WERI-Rb-1 (cell line): ENCODE measurements at regions not wholly inside any gene's neighbourhood (a gene's known extent, or its start where the extent isn't known, plus 50 kb on each side); places are given as distances from the start of the nearest gene placed in this dataset.
"Not testable (repeated sequence)": the region's sequence is repeated elsewhere in the genome, so short reads cannot be mapped to it uniquely, and the experiment has no call there.

ENCODE experiments used
- DNase-seq: peaks from one replicate; pipeline ENCODE4 v3.0.0-alpha.2; 2020
- H3K27ac ChIP-seq: fragments of 250-450 bp; sonication (Bioruptor Pico); 2 replicates; pipeline ENCODE4 v1.5.1; 2020; ENCODE audit warnings: mild to moderate bottlenecking, moderate library complexity
- H3K27me3 ChIP-seq: fragments of 250-450 bp; sonication (Bioruptor Pico); 2 replicates; pipeline ENCODE4 v1.5.1; 2021; ENCODE audit warnings: mild to moderate bottlenecking, low read depth, moderate library complexity; ENCODE audit not compliant: insufficient read depth, severe bottlenecking
- H3K36me3 ChIP-seq: fragments of 250-450 bp; sonication (Bioruptor Pico); 2 replicates; pipeline ENCODE4 v1.5.1; 2020; ENCODE audit warnings: mild to moderate bottlenecking, moderate library complexity
- H3K4me3 ChIP-seq: 2 replicates; pipeline ENCODE4 v1.5.1; 2011; ENCODE audit warnings: low read depth, mild to moderate bottlenecking, control low read depth, low read length
- H3K9me3 ChIP-seq: fragments of 250-450 bp; sonication (Bioruptor Pico); 2 replicates; pipeline ENCODE4 v1.5.1; 2021; ENCODE audit warnings: mild to moderate bottlenecking, moderate library complexity; ENCODE audit not compliant: severe bottlenecking
- TF ChIP-seq, protein P1 (sequence below): IDR thresholded peaks from 2 replicates; pipeline ENCODE4 v1.5.1; 2011; ENCODE audit warnings: low read depth, mild to moderate bottlenecking, control low read depth, inconsistent platforms, low read length

DNA sequence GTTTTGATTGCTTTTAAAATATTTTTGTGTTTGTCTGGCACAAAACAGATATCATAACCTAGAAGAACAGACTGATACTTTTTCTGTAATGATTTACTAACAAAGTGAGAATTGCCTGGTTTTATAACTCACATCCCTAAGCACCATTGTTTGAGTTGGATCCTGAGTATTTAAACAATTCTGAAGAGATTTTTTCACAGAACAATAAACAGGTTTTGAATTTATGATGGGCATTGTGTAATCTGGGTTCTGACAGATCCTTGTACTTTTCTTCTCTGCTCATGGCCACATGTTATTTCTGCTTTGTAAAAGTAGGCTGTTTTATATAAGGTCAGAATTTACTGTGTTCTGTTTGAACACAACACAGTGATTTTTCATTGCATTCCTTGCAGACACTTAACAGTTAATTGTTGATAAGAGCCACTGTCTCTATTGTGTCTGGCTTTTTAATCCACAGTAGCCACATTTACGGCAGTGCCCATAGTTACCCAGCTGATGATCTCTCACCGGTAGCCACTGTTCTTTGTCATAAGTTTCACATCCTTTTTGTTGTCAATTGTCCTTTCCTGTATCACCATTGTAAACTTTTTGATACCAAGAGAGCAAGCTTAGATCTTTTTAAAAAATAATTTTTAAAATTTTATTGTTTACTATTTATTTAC, 1548.1 kb downstream of the KHDRBS2 start:
- H3K36me3 ChIP-seq, H3K9me3 ChIP-seq, DNase-seq, H3K27me3 ChIP-seq, H3K27ac ChIP-seq, H3K4me3 ChIP-seq: not testable (repeated sequence)

DNA sequence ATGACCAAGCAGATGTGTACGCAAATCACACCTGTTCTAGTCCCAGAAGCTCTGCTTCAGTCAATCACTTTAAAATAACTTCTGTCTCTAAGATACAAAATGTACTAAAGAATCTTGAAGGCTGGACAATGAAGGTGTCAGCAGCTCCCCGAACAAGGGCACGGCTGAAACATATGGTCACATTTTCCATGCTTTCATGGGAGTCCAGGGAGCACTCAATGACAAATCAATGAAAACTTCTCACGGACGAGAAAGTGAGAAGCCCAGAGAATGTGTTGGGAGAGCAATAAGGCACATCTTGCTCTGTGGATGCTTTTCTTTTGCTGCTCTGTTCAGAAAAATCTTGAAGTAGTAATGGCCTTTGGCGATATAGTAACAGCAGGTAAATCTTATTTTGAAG, 1548.7 kb downstream of the KHDRBS2 start:
- H3K9me3 ChIP-seq, H3K27me3 ChIP-seq, H3K4me3 ChIP-seq, H3K36me3 ChIP-seq, H3K27ac ChIP-seq, DNase-seq: not testable (repeated sequence)

DNA sequence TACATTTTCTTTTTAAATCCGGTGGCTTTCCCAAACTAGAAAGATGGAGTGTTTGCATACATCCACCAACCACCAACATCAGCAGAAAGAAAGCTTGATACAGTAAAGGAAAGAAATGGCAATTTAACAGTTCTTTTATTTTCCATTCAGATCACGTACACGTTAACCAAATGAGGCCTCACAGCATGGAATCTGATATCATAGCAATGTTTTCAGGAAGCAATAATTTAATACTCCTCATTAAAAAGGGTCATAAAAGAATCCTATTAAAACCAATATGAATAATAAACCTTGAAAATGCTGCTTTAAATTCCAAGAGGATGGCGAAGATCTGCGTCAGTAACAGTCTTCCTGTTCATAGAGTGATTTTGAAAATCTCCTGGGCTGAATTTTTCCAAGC, 1562.1 kb downstream of the KHDRBS2 start:
- H3K9me3 ChIP-seq, DNase-seq, H3K36me3 ChIP-seq, H3K4me3 ChIP-seq, H3K27me3 ChIP-seq, H3K27ac ChIP-seq: not testable (repeated sequence)

DNA sequence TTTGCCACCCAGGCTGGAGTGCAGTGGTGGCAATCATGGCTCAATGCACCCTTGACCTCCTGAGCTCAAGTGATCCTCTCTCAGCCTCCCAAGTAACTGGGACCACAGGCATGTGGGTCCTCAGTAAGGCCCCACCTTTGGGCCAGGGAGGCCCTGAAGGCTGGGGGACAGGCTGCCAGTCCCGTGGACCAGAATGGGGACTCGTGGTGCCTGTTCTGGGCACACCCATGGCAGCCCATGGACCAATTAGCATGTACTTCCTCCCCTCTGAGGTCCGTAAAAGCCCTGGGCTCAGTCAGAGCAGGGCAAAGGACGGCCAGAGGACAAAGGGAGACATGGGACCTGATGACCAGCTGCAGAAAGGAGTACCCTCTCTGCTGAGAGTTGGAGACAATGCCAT, 1590.8 kb downstream of the KHDRBS2 start:
- TF ChIP-seq, protein P1, sequence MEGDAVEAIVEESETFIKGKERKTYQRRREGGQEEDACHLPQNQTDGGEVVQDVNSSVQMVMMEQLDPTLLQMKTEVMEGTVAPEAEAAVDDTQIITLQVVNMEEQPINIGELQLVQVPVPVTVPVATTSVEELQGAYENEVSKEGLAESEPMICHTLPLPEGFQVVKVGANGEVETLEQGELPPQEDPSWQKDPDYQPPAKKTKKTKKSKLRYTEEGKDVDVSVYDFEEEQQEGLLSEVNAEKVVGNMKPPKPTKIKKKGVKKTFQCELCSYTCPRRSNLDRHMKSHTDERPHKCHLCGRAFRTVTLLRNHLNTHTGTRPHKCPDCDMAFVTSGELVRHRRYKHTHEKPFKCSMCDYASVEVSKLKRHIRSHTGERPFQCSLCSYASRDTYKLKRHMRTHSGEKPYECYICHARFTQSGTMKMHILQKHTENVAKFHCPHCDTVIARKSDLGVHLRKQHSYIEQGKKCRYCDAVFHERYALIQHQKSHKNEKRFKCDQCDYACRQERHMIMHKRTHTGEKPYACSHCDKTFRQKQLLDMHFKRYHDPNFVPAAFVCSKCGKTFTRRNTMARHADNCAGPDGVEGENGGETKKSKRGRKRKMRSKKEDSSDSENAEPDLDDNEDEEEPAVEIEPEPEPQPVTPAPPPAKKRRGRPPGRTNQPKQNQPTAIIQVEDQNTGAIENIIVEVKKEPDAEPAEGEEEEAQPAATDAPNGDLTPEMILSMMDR: no peak
- H3K9me3 ChIP-seq: no peaks in the 10 kb centered on the region
- H3K4me3 ChIP-seq: no peak overlapping the region
- peaks cover 11% of the 10 kb centered on the region for H3K27me3 ChIP-seq
- no peaks in the 10 kb centered on the region for H3K36me3 ChIP-seq
- H3K27ac ChIP-seq: no peak overlapping the region
- DNase-seq: no peak

DNA sequence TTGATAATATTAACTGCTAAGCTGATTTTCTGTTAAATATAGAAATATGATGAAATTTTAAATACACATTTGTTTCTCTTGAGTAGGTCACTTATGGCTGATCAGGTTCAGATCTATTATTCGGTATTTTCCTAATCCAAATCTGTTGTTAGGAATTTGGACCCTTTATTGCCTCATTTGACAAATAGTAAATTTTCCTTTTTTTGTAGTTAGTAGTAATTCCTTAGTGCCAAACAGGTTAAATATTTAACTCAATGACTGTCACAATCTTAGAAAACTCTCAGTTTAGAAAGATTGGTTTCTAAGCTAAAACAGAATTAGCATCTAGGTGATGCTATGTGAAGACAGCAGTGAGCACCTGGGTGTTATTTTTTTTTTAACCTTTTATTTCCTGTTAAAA, 1598.9 kb downstream of the KHDRBS2 start:
- Histone ChIP-seq H3K9me3 (no peaks in the 10 kb centered on the region), H3K27ac (no peak overlapping the region), H3K4me3 (no peak overlapping the region), H3K36me3 (no peaks in the 10 kb centered on the region), H3K27me3 (peaks cover 9% of the 10 kb centered on the region)
- DNase-seq: no peak
- TF ChIP-seq, protein P1: no peak

DNA sequence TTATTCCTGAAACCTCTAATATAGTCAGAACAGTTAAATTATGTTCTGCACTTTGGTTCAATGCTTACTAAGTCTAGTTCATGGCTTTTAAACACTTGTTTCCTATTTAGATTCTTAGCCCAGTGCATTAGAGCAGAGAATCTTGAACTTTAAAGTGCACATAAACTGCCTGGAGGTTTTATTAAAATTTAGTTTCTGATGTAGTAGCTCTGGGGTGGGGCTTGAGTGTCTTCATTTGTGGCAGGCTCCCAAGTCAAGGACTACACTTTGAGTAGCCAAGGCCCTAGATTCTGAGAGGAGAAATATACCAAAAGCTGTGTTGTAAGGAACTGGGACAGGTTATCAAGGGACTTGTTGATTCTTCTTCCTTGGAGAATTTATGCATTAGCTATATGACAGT, 1604.2 kb downstream of the KHDRBS2 start:
- peaks cover 9% of the 10 kb centered on the region for H3K27me3 ChIP-seq
- H3K9me3 ChIP-seq: no peaks in the 10 kb centered on the region
- TF ChIP-seq, protein P1: no peak
- no peak overlapping the region for H3K27ac ChIP-seq
- H3K36me3 ChIP-seq: no peaks in the 10 kb centered on the region
- no peak overlapping the region for H3K4me3 ChIP-seq
- no peak for DNase-seq

DNA sequence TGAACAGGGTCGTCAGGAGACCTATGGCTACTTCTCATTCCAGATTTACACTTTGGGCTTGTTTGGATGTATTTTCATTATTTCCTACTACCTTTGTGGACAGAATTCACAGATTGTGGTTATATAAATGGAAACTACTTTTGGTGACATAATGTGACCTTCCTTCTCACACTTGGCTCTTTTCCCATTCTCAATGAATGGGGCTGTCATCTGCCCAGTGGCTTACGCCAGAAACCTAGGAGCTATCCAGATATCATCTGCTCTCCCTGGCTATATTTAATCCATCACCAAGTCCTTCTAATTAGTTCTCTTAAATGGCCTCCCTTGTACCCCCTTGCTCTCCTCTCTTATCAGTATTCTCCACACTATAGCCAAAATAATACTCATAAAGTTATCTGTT, 1606.8 kb downstream of the KHDRBS2 start:
- H3K27ac ChIP-seq: no peak overlapping the region
- peaks cover 2% of the 10 kb centered on the region for H3K27me3 ChIP-seq
- TF ChIP-seq, protein P1: no peak
- H3K36me3 ChIP-seq: no peaks in the 10 kb centered on the region
- DNase-seq: no peak
- H3K4me3 ChIP-seq: no peak overlapping the region
- no peaks in the 10 kb centered on the region for H3K9me3 ChIP-seq
